ENCODE measurements at regions not wholly inside any gene's neighbourhood (a gene's known extent, or its start where the extent isn't known, plus 50 kb on each side); places are given as distances from the start of the nearest gene placed in this dataset.

DNA sequence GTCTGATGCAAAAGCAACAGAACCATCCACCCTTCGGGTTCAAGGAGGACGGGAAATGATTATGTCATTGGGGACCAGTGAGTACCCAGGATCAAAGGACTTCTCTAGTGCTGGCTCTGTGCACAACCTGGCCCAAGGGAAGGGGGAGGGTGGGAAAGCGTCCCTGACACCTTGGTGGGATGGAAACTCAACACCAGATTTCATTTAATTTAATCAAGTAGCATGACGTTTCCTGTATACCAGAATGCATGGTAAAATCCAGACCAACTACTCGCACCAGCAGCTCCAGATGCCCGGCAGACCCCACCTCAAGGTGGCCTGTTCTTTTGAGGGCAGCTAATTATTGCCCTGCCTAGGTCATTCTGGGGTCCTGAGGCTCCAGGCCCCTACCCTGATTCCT lies 385.1 kb downstream of the CADM1 start:
- DNase-seq (ENCODE audit: low spot score in 2 of 2) = no peak
- no peak for FAIRE-seq

Measured in frontal cortex (tissue), 3 donors.